ENCODE measurements at regions not wholly inside any gene's neighbourhood (a gene's known extent, or its start where the extent isn't known, plus 50 kb on each side); places are given as distances from the start of the nearest gene placed in this dataset.

GRCh38 chr20:17890330-17890729 lies 78.3 kb downstream of the SNX5 start:
- TF ChIP-seq, protein P1, sequence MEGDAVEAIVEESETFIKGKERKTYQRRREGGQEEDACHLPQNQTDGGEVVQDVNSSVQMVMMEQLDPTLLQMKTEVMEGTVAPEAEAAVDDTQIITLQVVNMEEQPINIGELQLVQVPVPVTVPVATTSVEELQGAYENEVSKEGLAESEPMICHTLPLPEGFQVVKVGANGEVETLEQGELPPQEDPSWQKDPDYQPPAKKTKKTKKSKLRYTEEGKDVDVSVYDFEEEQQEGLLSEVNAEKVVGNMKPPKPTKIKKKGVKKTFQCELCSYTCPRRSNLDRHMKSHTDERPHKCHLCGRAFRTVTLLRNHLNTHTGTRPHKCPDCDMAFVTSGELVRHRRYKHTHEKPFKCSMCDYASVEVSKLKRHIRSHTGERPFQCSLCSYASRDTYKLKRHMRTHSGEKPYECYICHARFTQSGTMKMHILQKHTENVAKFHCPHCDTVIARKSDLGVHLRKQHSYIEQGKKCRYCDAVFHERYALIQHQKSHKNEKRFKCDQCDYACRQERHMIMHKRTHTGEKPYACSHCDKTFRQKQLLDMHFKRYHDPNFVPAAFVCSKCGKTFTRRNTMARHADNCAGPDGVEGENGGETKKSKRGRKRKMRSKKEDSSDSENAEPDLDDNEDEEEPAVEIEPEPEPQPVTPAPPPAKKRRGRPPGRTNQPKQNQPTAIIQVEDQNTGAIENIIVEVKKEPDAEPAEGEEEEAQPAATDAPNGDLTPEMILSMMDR (IDR thresholded peaks at IDR 0.05; ENCODE audit: low read depth, low read length): no peak
- TF ChIP-seq EZH2phosphoT487 (IDR thresholded peaks at IDR 0.05; ENCODE audit: low read depth): no peak
